Esophagus muscularis mucosa (tissue), 4 donors: ENCODE measurements at regions not wholly inside any gene's neighbourhood (a gene's known extent, or its start where the extent isn't known, plus 50 kb on each side); places are given as distances from the start of the nearest gene placed in this dataset.

ENCODE experiments used
- CTCF ChIP-seq, 3 experiments: fragments of 200-600 bp in 2 of 3; fragments of 450-650 bp in 1 of 3; sonication (generic) in 2 of 3; IDR thresholded peaks; one replicate each; pipeline ENCODE4 v1.5.1; 2017 to 2019; ENCODE audit warnings: antibody characterized with exemption in 3 of 3, mild to moderate bottlenecking in 2 of 3, moderate library complexity in 1 of 3
- EP300 ChIP-seq: sonication (generic); formaldehyde crosslinking; IDR thresholded peaks from one replicate; pipeline ENCODE4 v1.6.1; 2017; ENCODE audit warnings: antibody characterized with exemption
- POLR2A ChIP-seq: fragments of 450-650 bp; IDR thresholded peaks from one replicate; pipeline ENCODE4 v1.6.1; 2017; ENCODE audit warnings: antibody characterized with exemption, moderate library complexity, mild to moderate bottlenecking, low read depth
- POLR2AphosphoS5 ChIP-seq, 2 donors: sonication (generic); formaldehyde crosslinking; IDR thresholded peaks; one replicate each; pipeline ENCODE4 v1.6.1; 2017; ENCODE audit warnings: antibody characterized with exemption in 2 of 2

- TF ChIP-seq POLR2A (no peak), CTCF (IDR thresholded peaks at IDR 0.05) (no peak), POLR2AphosphoS5 (IDR thresholded peaks at IDR 0.05) (no peak), EP300 (no peak)
These were observed 328.4 kb downstream of the MAF start for GRCh38 chr16:79272141-79272577.
